MM.1S (cell line): ENCODE measurements at regions not wholly inside any gene's neighbourhood (a gene's known extent, or its start where the extent isn't known, plus 50 kb on each side); places are given as distances from the start of the nearest gene placed in this dataset.

Experiments used
- EZH2 ChIP-seq: fragments of 300-600 bp; sonication (generic); optimal IDR thresholded peaks from 2 replicates; pipeline ENCODE3; 2017; ENCODE audit warnings: low read depth, mild to moderate bottlenecking, antibody characterized with exemption, low read length, mixed read lengths
- EZH2phosphoT487 ChIP-seq: fragments of 300-600 bp; sonication (generic); IDR thresholded peaks from 2 replicates; pipeline ENCODE4 v1.6.1; 2018; ENCODE audit warnings: antibody characterized with exemption, low read length
- TF ChIP-seq, protein P1 (sequence below): fragments of 300-600 bp; sonication (generic); IDR thresholded peaks from 2 replicates; pipeline ENCODE4 v1.5.1; 2016; ENCODE audit warnings: antibody characterized with exemption, low read length, mixed read lengths

DNA sequence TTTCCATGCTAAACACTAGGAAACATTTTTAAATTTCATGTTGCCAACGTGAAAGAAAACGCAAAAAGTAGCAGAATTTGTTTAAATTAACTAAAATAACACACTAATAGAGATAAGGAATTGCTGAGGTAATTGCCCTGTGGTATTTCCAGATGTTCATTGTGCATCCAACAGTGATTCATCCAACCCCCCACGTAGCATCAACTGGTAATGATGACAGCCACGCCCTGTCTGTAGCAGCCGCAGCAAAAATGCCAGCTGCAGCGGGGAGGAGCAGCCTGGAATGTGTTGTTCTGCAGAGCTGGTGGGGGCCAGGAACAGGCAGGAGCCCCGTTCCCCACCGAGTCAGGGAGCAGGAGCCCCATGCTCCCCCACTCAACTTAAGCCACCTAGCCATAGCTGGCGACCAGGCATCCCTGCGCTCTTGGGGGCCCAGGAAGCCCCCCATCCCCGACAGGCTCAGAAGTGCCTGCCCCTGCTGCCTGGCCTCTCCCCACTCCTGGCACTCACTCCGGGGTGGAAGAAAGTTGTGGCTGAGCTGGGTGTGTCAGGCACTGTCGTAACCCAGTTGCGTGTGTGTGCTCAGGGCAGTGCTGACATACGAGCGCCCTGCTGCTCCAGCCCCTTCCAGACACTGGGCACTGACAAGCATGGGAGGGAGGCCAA is 695.1 kb upstream of the ACVR2A start:
- TF ChIP-seq, protein P1, sequence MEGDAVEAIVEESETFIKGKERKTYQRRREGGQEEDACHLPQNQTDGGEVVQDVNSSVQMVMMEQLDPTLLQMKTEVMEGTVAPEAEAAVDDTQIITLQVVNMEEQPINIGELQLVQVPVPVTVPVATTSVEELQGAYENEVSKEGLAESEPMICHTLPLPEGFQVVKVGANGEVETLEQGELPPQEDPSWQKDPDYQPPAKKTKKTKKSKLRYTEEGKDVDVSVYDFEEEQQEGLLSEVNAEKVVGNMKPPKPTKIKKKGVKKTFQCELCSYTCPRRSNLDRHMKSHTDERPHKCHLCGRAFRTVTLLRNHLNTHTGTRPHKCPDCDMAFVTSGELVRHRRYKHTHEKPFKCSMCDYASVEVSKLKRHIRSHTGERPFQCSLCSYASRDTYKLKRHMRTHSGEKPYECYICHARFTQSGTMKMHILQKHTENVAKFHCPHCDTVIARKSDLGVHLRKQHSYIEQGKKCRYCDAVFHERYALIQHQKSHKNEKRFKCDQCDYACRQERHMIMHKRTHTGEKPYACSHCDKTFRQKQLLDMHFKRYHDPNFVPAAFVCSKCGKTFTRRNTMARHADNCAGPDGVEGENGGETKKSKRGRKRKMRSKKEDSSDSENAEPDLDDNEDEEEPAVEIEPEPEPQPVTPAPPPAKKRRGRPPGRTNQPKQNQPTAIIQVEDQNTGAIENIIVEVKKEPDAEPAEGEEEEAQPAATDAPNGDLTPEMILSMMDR, result no peak
- TF ChIP-seq EZH2, result no peak
- no peak for TF ChIP-seq EZH2phosphoT487
